Bone marrow (tissue), 2 donors: ENCODE measurements at regions not wholly inside any gene's neighbourhood (a gene's known extent, or its start where the extent isn't known, plus 50 kb on each side); places are given as distances from the start of the nearest gene placed in this dataset.

Experiments used
- DNase-seq, 2 donors: peaks; one replicate each; lab custom pipeline; 2025; lab: John Stamatoyannopoulos, UW

- no peak for DNase-seq
Measured at GRCh38 chr16:73306901-73307413, 259.0 kb upstream of the ZFHX3 start.

GRCh38 chr16:73304008-73304774, 256.3 kb upstream of the ZFHX3 start:
- DNase-seq = no peak

GRCh38 chr16:73302942-73303341, 255.0 kb upstream of the ZFHX3 start:
- no peak for DNase-seq

GRCh38 chr16:73301984-73302383, 254.1 kb upstream of the ZFHX3 start:
- DNase-seq = no peak

GRCh38 chr16:73299346-73299745, 251.4 kb upstream of the ZFHX3 start:
- DNase-seq = no peak

GRCh38 chr16:73298562-73298961, 250.6 kb upstream of the ZFHX3 start:
- no peak for DNase-seq

GRCh38 chr16:73290258-73290657, 242.3 kb upstream of the ZFHX3 start:
- DNase-seq = no peak

- no peak for DNase-seq
Measured at GRCh38 chr16:73289232-73289631, 241.3 kb upstream of the ZFHX3 start.

- no peak for DNase-seq
Measured at GRCh38 chr16:73288520-73288919, 240.6 kb upstream of the ZFHX3 start.

- DNase-seq = no peak
Measured at GRCh38 chr16:73287859-73288405, 240.0 kb upstream of the ZFHX3 start.

- DNase-seq = no peak
Measured at GRCh38 chr16:73286346-73287267, 238.7 kb upstream of the ZFHX3 start.

GRCh38 chr16:73285436-73286201, 237.7 kb upstream of the ZFHX3 start:
- no peak for DNase-seq

GRCh38 chr16:73280388-73280787, 232.5 kb upstream of the ZFHX3 start:
- no peak for DNase-seq

GRCh38 chr16:73279451-73279850, 231.5 kb upstream of the ZFHX3 start:
- no peak for DNase-seq

- no peak for DNase-seq
Measured at GRCh38 chr16:73277071-73277470, 229.1 kb upstream of the ZFHX3 start.

GRCh38 chr16:73275448-73275847, 227.5 kb upstream of the ZFHX3 start:
- no peak for DNase-seq

- no peak for DNase-seq
Measured at GRCh38 chr16:73275024-73275423, 227.1 kb upstream of the ZFHX3 start.

- DNase-seq = no peak
Measured at GRCh38 chr16:73274140-73274539, 226.2 kb upstream of the ZFHX3 start.

GRCh38 chr16:73268366-73268993, 220.6 kb upstream of the ZFHX3 start:
- DNase-seq = no peak

- no peak for DNase-seq
Measured at GRCh38 chr16:73265935-73266334, 218.0 kb upstream of the ZFHX3 start.

GRCh38 chr16:73265124-73265837, 217.4 kb upstream of the ZFHX3 start:
- DNase-seq = no peak
